ENCODE measurements at regions not wholly inside any gene's neighbourhood (a gene's known extent, or its start where the extent isn't known, plus 50 kb on each side); places are given as distances from the start of the nearest gene placed in this dataset.

- TF ChIP-seq SUZ12 (IDR thresholded peaks at IDR 0.05; ENCODE audit: extremely low read depth, insufficient read depth, insufficient read length) (no peak), ZNF274 (IDR thresholded peaks at IDR 0.05; ENCODE audit: low read depth, low read length) (no peak)
Measured at GRCh38 chr11:29623144-29623722, 393.6 kb downstream of the KCNA4 start.

Data from NT2/D1 (cell line).